GM18907 (cell line): ENCODE measurements at regions not wholly inside any gene's neighbourhood (a gene's known extent, or its start where the extent isn't known, plus 50 kb on each side); places are given as distances from the start of the nearest gene placed in this dataset.
"Not testable (repeated sequence)": the region's sequence is repeated elsewhere in the genome, so short reads cannot be mapped to it uniquely, and the experiment has no call there.

ENCODE experiments used
- ATAC-seq: cut with Tn5 transposase; IDR thresholded peaks from one replicate; pipeline ENCODE4 v1.9.1; 2021; ENCODE audit warnings: mild to moderate bottlenecking, moderate library complexity; ENCODE audit not compliant: unreplicated experiment

GRCh38 chr20:55696520-55696919 lies 308.8 kb downstream of the CBLN4 start:
- no peak for ATAC-seq

GRCh38 chr20:55693641-55694040 lies 311.7 kb downstream of the CBLN4 start:
- no peak for ATAC-seq

- no peak for ATAC-seq
These were observed 319.5 kb downstream of the CBLN4 start for GRCh38 chr20:55685841-55686240.

GRCh38 chr20:55685425-55685824 lies 319.9 kb downstream of the CBLN4 start:
- ATAC-seq = no peak

- ATAC-seq = no peak
These were observed 320.7 kb downstream of the CBLN4 start for GRCh38 chr20:55684578-55684977.

GRCh38 chr20:55678970-55679667 lies 326.2 kb downstream of the CBLN4 start:
- no peak for ATAC-seq

- ATAC-seq = no peak
These were observed 327.2 kb downstream of the CBLN4 start for GRCh38 chr20:55678126-55678525.

- no peak for ATAC-seq
These were observed 328.3 kb downstream of the CBLN4 start for GRCh38 chr20:55677011-55677410.

- no peak for ATAC-seq
These were observed 329.2 kb downstream of the CBLN4 start for GRCh38 chr20:55676097-55676496.

- ATAC-seq = no peak
These were observed 336.7 kb downstream of the CBLN4 start for GRCh38 chr20:55668631-55669030.

- no peak for ATAC-seq
These were observed 337.4 kb downstream of the CBLN4 start for GRCh38 chr20:55667955-55668354.

GRCh38 chr20:55667024-55667423 lies 338.3 kb downstream of the CBLN4 start:
- ATAC-seq = no peak

GRCh38 chr20:55656231-55656775 lies 349.0 kb downstream of the CBLN4 start:
- ATAC-seq = no peak

- ATAC-seq = no peak
These were observed 354.5 kb downstream of the CBLN4 start for GRCh38 chr20:55650657-55651360.

- ATAC-seq = no peak
These were observed 356.1 kb downstream of the CBLN4 start for GRCh38 chr20:55649254-55649653.

- no peak for ATAC-seq
These were observed 358.5 kb downstream of the CBLN4 start for GRCh38 chr20:55646851-55647250.

- ATAC-seq = no peak
These were observed 363.8 kb downstream of the CBLN4 start for GRCh38 chr20:55641497-55641896.

GRCh38 chr20:55635870-55636269 lies 369.4 kb downstream of the CBLN4 start:
- ATAC-seq = no peak

GRCh38 chr20:55632592-55632991 lies 372.7 kb downstream of the CBLN4 start:
- no peak for ATAC-seq

- not testable (repeated sequence) for ATAC-seq
These were observed 376.2 kb downstream of the CBLN4 start for GRCh38 chr20:55629143-55629542.

- no peak for ATAC-seq
These were observed 378.6 kb downstream of the CBLN4 start for GRCh38 chr20:55626716-55627115.

- ATAC-seq = no peak
These were observed 389.0 kb downstream of the CBLN4 start for GRCh38 chr20:55616367-55616766.
